HT1080 (cell line): ENCODE measurements at regions not wholly inside any gene's neighbourhood (a gene's known extent, or its start where the extent isn't known, plus 50 kb on each side); places are given as distances from the start of the nearest gene placed in this dataset.

Experiments used
- DNase-seq: peaks from one replicate; pipeline ENCODE4 v3.0.0-alpha.2; 2015; ENCODE audit warnings: low read depth

DNA sequence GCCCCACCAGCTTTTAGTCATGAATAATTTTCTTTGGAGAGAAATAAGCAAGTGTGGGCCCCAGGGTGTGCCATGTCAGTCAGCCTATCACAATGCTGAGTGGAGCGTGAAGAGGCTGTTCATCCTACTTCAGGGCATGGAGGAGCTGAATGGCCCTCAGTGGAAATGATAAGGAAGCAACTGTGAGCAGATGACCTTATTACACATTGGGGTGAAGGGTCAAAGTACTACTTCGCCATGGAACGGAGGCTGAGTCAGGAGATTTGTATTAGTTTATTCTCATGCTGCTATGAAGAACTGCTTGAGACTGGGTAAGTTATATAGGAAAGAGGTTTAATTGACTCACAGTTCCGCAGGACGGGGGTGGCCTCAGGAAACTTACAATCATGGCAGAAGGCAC lies 231.0 kb upstream of the ADAMTS16 start:
- DNase-seq: no peak

GRCh38 chr5:4911646-4912403 lies 228.3 kb upstream of the ADAMTS16 start:
- no peak for DNase-seq

DNA sequence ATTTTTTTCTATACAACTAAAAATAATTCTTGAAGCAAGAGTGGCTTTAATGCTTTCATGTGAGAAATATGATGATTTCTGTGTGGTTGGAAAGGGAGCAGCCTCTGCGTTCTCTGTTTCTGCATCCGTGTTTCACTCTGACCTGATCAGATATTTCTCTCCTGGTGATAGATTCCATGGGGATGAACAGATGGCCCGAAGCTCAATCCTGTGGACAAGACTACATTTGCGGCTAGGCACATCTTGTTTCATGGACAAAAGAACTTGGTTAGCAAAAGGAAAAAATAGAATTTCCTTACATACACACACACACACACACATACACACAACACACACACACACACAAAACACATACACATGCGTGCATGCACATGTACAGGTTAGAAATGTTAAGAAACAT lies 218.2 kb upstream of the ADAMTS16 start:
- DNase-seq: no peak

DNA sequence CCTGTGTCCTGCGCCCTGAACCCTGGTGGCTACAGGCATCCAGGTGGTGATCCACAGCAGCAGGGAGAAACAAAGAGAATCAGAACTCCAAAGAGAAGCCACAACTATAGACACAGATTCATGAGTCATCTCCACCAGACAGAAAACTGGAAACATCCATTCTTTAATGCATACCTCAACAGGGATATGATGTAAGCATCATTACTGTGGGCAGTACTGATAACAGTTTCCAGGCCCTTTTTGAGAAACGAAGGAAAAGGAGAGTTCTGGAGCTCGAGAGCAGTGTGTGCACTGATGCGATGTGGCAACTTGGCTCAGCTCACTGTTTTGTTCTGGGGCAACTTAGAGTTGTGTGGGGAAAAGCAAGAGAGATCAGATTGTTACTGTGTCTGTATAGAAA lies 215.6 kb upstream of the ADAMTS16 start:
- peak; percentile 25 for DNase-seq

DNA sequence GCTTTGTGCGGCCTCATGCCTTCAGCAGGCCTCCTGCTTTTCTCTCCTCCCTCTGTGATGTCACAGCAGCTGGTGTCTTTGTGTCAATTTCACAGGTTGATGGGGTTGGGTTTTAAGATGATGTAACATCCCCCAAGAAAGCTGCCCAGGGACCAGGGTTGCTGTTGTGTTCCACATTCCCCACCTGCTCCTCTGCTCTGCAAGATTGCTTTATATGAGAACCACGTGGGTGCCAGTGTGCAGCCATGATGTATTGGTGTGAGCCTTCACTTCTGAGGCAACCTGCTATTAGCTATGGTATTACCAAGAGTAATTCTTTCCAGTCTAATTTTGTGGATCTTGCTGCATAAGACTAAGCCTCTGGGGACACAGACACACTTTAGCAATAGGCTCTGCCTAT lies 213.0 kb upstream of the ADAMTS16 start:
- DNase-seq: no peak

DNA sequence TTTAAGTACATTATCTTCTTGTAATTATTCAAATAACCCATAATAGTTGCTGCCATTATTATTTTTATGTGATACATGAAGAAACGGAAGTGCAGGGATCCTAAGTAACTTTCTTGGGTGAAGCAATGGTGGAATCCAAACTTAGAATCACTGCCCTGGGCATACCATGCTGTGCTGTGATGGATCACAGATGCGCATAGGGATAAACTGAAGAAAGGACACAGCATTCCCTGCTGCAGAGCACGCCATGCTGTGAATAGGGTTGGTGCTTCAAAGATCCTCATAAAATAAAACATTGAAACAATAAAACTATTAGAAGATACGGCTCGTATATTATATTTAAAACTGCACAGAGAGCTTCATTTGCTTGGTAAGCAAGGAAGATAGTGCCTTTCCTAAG lies 211.7 kb upstream of the ADAMTS16 start:
- DNase-seq: no peak

DNA sequence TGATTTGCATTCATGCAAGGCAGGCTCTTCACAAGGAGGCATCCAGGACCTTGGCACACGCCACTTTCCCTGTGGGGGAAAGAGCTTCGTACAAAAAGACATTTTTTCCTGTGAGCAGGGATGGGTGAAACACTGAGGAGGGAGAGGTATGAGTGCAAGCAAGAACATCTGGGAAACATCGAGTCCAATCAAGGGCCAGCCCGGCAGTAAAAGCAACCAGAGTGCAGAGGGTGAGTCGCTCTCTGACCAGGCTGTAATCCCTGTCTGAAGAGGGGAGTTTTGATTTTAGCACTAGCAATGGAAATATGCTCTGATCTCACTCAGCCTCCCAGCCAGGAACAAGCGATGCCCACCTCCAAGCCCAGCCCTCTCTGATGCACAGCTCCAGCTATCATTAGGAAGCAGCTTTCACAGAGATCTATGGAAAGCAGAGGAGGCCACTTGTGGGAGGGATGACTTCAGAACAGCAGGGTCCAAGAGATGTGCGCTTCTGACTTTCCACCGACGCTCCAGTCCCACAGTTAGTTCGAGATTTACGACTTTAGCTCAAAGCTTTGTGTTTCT lies 211.0 kb upstream of the ADAMTS16 start:
- DNase-seq: no peak

DNA sequence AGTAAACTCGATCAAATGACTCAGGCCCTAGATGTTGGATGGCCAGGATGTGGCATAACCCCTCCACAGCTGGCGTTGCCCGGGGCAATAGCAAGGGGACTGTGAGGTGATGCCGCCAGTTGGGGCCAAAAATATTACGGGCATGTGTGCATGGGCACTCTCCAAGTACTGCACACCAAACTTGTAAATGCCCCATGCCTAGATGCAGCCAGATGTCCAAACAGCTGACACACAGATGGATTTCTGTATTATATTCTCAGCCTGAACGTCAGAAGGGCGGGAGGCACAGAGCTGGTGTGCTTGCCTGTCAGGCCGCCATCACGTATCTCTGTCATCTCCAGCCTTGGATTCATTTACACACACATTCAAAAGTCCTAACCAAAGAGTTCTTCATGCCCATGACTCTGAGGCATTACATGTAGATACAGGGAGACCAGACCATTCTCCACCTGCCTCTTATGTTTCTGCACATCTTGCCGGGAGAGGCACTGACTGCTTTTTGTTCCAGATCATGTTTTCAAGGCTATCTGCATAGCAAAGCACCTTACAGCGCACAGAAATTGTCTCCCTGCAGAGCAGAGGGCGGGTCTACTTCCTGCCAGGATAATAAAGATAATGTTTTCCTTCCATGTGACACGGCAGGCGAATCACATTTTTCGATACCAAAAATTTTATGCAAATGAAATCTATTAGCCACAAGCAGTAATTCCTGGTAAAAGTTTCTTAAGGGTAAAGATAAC lies 200.9 kb upstream of the ADAMTS16 start:
- peak; percentile 9 for DNase-seq

DNA sequence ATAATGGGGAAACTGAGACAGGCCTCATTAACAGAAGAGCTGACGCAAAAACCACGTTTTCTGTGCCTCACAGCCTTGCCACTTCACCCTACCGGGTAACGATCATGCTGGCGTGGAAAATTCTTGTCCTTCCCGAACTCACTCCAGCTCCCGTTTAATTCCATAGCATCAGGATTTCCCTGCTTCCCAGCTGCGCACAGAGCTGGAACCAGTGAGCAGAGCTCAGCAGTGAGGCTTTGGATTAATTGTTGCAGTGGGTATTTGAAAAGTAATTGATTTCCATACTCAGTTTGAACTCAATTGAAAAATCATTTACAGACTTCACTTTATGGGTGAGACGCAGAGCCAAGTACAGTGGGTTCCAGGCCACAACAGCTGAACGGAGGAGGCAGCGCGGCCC lies 199.0 kb upstream of the ADAMTS16 start:
- DNase-seq: no peak

- DNase-seq: peak; percentile 18
Measured at GRCh38 chr5:4941957-4942830, 197.9 kb upstream of the ADAMTS16 start.

DNA sequence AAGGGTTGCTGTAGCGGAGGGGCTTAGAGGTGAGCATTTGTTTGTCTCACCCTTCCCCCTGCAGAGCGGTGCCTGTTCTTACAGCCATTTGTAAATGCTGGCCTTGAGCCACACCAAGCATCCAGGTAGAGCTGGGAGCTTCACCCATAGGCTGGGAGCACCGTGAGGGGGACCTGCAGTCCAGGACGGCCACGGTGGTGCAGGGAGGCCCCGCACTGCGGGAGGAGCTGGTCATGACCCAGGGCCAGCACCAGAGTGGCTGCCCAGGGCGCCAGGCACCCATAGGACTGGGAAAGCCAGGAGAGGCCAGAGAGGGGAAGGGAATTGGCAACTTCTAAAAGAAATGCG lies 197.3 kb upstream of the ADAMTS16 start:
- DNase-seq: no peak

- DNase-seq: no peak
Measured at GRCh38 chr5:4945296-4945695, 194.8 kb upstream of the ADAMTS16 start.

DNA sequence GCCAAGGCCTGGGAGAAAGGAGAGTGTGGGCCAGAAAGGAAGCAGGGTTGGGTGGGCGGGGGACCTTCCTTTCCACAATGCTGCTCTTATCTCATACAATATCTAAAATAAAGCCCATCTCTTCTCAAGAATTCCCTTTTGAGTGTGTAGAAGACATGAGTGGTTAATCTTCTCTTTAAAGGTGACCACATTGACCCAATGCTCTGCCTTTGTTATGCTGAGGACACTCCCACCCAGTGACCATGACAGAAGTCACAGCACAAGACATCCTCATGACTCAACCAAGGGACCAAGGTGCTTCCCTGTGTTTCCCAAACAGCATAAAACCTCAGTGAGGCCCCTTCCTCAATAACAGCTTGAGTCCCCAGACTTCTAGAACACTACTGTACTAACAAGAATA lies 193.0 kb upstream of the ADAMTS16 start:
- no peak for DNase-seq

GRCh38 chr5:4947893-4948536 lies 192.1 kb upstream of the ADAMTS16 start:
- no peak for DNase-seq

GRCh38 chr5:4949108-4949507 lies 191.0 kb upstream of the ADAMTS16 start:
- no peak for DNase-seq

DNA sequence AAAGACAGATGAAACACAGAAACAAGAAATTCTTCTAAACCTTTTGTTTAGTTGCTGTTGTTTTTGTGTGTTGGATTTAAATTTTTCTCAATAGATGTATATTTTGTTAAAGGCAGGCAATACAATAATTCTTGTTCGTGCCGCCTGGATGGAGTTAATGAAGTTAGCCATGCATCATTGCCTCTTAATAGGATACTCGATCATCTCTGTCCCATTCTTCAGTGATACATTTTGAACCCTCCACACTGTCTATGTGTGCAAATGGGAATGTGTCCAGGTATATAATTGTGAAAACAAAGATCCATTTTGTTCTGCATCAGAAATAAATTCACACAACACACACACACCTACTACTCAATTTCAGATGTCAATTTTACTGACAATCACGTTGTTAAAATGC lies 186.6 kb upstream of the ADAMTS16 start:
- DNase-seq: no peak

DNA sequence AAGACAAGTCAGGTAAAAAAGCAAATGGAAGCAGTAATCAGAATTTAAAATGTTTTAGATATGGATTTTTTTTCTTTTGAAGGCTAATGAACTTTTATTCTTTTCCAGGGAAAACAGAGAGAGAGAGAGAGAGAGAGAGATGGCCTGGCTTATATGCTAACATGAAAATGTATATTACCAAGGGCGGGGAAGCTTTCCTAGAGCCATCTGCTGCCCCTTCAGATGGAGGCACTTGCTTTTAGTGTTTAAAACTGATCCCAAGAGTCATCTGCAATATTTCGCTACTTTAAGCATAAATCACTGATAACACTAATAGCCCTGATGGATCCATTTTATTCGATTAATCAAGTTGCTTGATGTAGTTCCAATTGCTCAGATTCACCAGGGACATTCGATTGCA lies 186.1 kb upstream of the ADAMTS16 start:
- DNase-seq: no peak

GRCh38 chr5:4963265-4963664 lies 176.9 kb upstream of the ADAMTS16 start:
- DNase-seq: no peak

GRCh38 chr5:4969351-4969750 lies 170.8 kb upstream of the ADAMTS16 start:
- DNase-seq: no peak

DNA sequence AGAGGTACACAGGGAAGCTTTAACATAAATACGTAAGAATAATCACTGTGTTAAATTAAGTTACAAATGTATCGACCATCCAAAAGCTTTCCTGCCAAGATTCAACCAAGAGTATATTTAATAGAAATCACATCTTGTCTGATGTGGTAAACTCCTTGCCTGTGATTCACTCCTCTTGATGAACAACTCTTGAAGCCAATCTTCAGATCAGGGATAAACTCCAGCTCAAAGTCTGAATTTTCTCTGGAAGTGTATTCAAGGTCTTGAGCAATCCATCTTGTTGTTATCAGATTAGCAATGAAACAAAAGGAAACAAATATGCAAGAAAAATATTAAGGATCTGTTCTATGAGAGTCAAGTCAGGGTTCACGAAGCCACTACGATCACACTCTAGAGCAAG lies 170.0 kb upstream of the ADAMTS16 start:
- DNase-seq: no peak

DNA sequence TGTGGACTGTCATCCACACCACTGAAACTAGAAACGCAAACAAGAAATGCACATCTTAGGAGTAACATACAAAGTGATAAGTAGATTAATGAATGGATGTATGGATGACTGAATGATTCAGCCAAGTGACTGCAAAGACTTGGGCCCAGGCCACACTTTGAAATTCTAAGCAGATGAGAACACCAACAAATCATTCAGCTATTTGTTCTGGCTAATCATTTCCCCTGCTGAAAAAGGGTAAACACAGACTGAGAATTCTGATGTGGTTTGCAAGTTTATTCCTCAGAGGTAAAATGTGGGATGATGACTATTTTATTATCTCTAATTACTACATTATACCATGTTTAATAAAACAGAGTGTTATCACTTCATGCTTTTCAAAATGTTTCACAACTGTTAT lies 163.2 kb upstream of the ADAMTS16 start:
- DNase-seq: no peak
